GM19025 (cell line): ENCODE measurements at regions not wholly inside any gene's neighbourhood (a gene's known extent, or its start where the extent isn't known, plus 50 kb on each side); places are given as distances from the start of the nearest gene placed in this dataset.
A peak's percentile ranks its signal among the peaks of the same experiment; 100 is the strongest.
"Not testable (repeated sequence)": the region's sequence is repeated elsewhere in the genome, so short reads cannot be mapped to it uniquely, and the experiment has no call there.

Experiments used
- ATAC-seq: cut with Tn5 transposase; IDR thresholded peaks from one replicate; pipeline ENCODE4 v1.9.1; 2021; ENCODE audit warnings: mild to moderate bottlenecking, low read depth, moderate library complexity; ENCODE audit not compliant: unreplicated experiment

- ATAC-seq = no peak
Observed at GRCh38 chr20:6663751-6664388, 103.6 kb upstream of the BMP2 start.

GRCh38 chr20:6663104-6663503, 104.4 kb upstream of the BMP2 start:
- ATAC-seq = no peak

GRCh38 chr20:6662309-6662708, 105.2 kb upstream of the BMP2 start:
- ATAC-seq = no peak

GRCh38 chr20:6660441-6660840, 107.0 kb upstream of the BMP2 start:
- ATAC-seq = no peak

GRCh38 chr20:6658909-6659308, 108.6 kb upstream of the BMP2 start:
- not testable (repeated sequence) for ATAC-seq

GRCh38 chr20:6657904-6658303, 109.6 kb upstream of the BMP2 start:
- ATAC-seq = no peak

GRCh38 chr20:6657111-6657510, 110.4 kb upstream of the BMP2 start:
- no peak for ATAC-seq

- ATAC-seq = no peak
Observed at GRCh38 chr20:6654513-6655252, 112.8 kb upstream of the BMP2 start.

- peak; percentile 65 for ATAC-seq
Observed at GRCh38 chr20:6651561-6651960, 115.9 kb upstream of the BMP2 start.

- ATAC-seq = no peak
Observed at GRCh38 chr20:6651016-6651415, 116.5 kb upstream of the BMP2 start.

- no peak for ATAC-seq
Observed at GRCh38 chr20:6646021-6646636, 121.4 kb upstream of the BMP2 start.

GRCh38 chr20:6644813-6645628, 122.5 kb upstream of the BMP2 start:
- no peak for ATAC-seq

GRCh38 chr20:6641012-6641411, 126.5 kb upstream of the BMP2 start:
- ATAC-seq = no peak

- no peak for ATAC-seq
Observed at GRCh38 chr20:6637160-6637579, 130.3 kb upstream of the BMP2 start.

GRCh38 chr20:6636209-6637159, 131.0 kb upstream of the BMP2 start:
- no peak for ATAC-seq

- peak; percentile 73 for ATAC-seq
Observed at GRCh38 chr20:6635034-6635736, 132.3 kb upstream of the BMP2 start.

GRCh38 chr20:6632187-6632586, 135.3 kb upstream of the BMP2 start:
- no peak for ATAC-seq

- no peak for ATAC-seq
Observed at GRCh38 chr20:6630514-6630913, 137.0 kb upstream of the BMP2 start.

GRCh38 chr20:6629564-6629963, 137.9 kb upstream of the BMP2 start:
- no peak for ATAC-seq
